ENCODE measurements at regions not wholly inside any gene's neighbourhood (a gene's known extent, or its start where the extent isn't known, plus 50 kb on each side); places are given as distances from the start of the nearest gene placed in this dataset.

DNA sequence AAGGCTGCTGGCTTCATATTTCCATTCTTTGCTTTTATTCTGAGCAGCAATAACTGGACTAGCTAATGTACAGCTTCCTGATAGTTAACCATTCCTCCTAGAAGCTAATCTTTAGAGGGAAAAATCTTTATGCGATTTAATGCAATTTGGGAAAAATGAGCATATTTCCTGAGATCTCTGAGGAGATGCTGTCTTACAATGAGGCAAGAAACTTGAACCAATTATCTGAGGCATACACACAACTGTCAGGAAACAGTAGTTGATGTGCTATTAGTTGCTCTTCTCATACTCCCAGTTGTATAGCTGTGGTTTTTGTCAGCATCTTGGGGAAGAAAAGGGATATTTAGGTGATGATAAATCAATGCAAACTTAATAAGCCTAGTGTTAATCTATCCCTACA is 265.9 kb downstream of the NEBL start:
- no peak for TF ChIP-seq EZH2 (IDR thresholded peaks at IDR 0.05; ENCODE audit: borderline replicate concordance, low read length)
- TF ChIP-seq, protein P1, sequence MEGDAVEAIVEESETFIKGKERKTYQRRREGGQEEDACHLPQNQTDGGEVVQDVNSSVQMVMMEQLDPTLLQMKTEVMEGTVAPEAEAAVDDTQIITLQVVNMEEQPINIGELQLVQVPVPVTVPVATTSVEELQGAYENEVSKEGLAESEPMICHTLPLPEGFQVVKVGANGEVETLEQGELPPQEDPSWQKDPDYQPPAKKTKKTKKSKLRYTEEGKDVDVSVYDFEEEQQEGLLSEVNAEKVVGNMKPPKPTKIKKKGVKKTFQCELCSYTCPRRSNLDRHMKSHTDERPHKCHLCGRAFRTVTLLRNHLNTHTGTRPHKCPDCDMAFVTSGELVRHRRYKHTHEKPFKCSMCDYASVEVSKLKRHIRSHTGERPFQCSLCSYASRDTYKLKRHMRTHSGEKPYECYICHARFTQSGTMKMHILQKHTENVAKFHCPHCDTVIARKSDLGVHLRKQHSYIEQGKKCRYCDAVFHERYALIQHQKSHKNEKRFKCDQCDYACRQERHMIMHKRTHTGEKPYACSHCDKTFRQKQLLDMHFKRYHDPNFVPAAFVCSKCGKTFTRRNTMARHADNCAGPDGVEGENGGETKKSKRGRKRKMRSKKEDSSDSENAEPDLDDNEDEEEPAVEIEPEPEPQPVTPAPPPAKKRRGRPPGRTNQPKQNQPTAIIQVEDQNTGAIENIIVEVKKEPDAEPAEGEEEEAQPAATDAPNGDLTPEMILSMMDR (conservative IDR thresholded peaks at IDR 0.05 in 1 of 2, IDR thresholded peaks at IDR 0.05 in 1 of 2; ENCODE audit: extremely low read depth in 1 of 2, insufficient read depth in 1 of 2, low read depth in 1 of 2, low read length in 2 of 2), result no peak

Data from mammary epithelial cell (primary cell).